A673 (cell line): ENCODE measurements at regions not wholly inside any gene's neighbourhood (a gene's known extent, or its start where the extent isn't known, plus 50 kb on each side); places are given as distances from the start of the nearest gene placed in this dataset.

Experiments used
- BruUV-seq: library from RNA; stranded (reverse); fragments of 400-500 nt; replicated peaks from 2 replicates; lab custom pipeline; 2021; lab: Mats Ljungman, UMichigan
- CTCF ChIA-PET: fragments of 300-600 bp; sonication (Branson Sonifier 250); formaldehyde crosslinking; loops from one replicate; lab custom pipeline; 2022; ENCODE audit warnings: antibody characterized with exemption; lab: Charles Lee
- POLR2A ChIA-PET: fragments of 300-600 bp; sonication (Branson Sonifier 250); formaldehyde crosslinking; loops from one replicate; lab custom pipeline; 2022; ENCODE audit warnings: antibody characterized with exemption; ENCODE audit not compliant: low non-redundant PET; lab: Charles Lee
- DNase-seq: peaks from one replicate; pipeline ENCODE4 v3.0.0-alpha.2; 2015; ENCODE audit warnings: low spot score
- H3K27ac ChIP-seq: fragments of 200-600 bp; sonication (generic); 2 replicates; pipeline ENCODE4 v1.5.1; 2016; ENCODE audit warnings: mixed run types, low read depth, mild to moderate bottlenecking, mixed read lengths, antibody characterized with exemption, low read length; ENCODE audit not compliant: poor library complexity, severe bottlenecking
- H3K27me3 ChIP-seq: fragments of 200-600 bp; sonication (generic); replicated peaks from 2 replicates; pipeline ENCODE4 v1.6.1; 2017; ENCODE audit warnings: mixed run types, low read depth, mild to moderate bottlenecking, mixed read lengths, antibody characterized with exemption, low read length; ENCODE audit not compliant: insufficient read depth, poor library complexity
- H3K36me3 ChIP-seq: fragments of 200-600 bp; sonication (generic); 2 replicates; pipeline ENCODE4 v1.6.1; 2016; ENCODE audit warnings: mixed run types, mild to moderate bottlenecking, mixed read lengths, antibody characterized with exemption, low read length; ENCODE audit not compliant: insufficient read depth, poor library complexity, severe bottlenecking
- H3K4me1 ChIP-seq: fragments of 200-600 bp; sonication (generic); 2 replicates; pipeline ENCODE4 v1.6.1; 2017; ENCODE audit warnings: mixed run types, mild to moderate bottlenecking, mixed read lengths, antibody characterized with exemption, low read length; ENCODE audit not compliant: insufficient read depth, poor library complexity, severe bottlenecking
- H3K4me3 ChIP-seq: fragments of 200-600 bp; sonication (generic); 2 replicates; pipeline ENCODE4 v1.5.1; 2016; ENCODE audit warnings: low read depth, mixed run types, mild to moderate bottlenecking, mixed read lengths, low read length; ENCODE audit not compliant: poor library complexity, severe bottlenecking
- H3K9me3 ChIP-seq: fragments of 200-600 bp; sonication (generic); 2 replicates; pipeline ENCODE4 v1.6.1; 2016; ENCODE audit warnings: mixed run types, low read depth, mild to moderate bottlenecking, mixed read lengths, antibody characterized with exemption, low read length; ENCODE audit not compliant: poor library complexity, severe bottlenecking
- CTCF ChIP-seq: fragments of 300-800, 200-600 bp; sonication (generic); conservative IDR thresholded peaks from 2 replicates; pipeline ENCODE4 v1.5.1; 2017; ENCODE audit warnings: low read depth, mild to moderate bottlenecking, antibody characterized with exemption, low read length, moderate library complexity, mixed read lengths
- EZH2 ChIP-seq: fragments of 200-600 bp; sonication (generic); IDR thresholded peaks from 2 replicates; pipeline ENCODE4 v1.6.1; 2017; ENCODE audit warnings: borderline replicate concordance, low read depth, mild to moderate bottlenecking, mixed read lengths, antibody characterized with exemption, low read length; ENCODE audit not compliant: poor library complexity, severe bottlenecking
- intact Hi-C: fragments of 100-400 bp; cut with micrococcal nuclease; formaldehyde crosslinking; loops from one replicate; pipeline ENCODE4 v1.10.0; 2022; ENCODE audit not compliant: unreplicated experiment

GRCh38 chr12:105724641-105725040 is 394.1 kb downstream of the C12orf75 start:
- CTCF ChIA-PET: no interaction called here
- H3K36me3 ChIP-seq: no peaks in the 10 kb centered on the region
- intact Hi-C loops: no loop called here
- POLR2A ChIA-PET: no interaction called here
- no TSS peak for BruUV-seq
- H3K4me3 ChIP-seq: no peak overlapping the region
- H3K27ac ChIP-seq: no peak overlapping the region
- no peaks in the 10 kb centered on the region for H3K27me3 ChIP-seq
- TF ChIP-seq CTCF: no peak
- no peak for TF ChIP-seq EZH2
- DNase-seq: no peak
- no peaks in the 10 kb centered on the region for H3K9me3 ChIP-seq
- no peaks in the 10 kb centered on the region for H3K4me1 ChIP-seq

- intact Hi-C loops: no loop called here
- ChIA-PET POLR2A (no interaction called here), CTCF (no interaction called here)
- H3K4me1 ChIP-seq: no peaks in the 10 kb centered on the region
- no peak for DNase-seq
- H3K4me3 ChIP-seq: no peak overlapping the region
- no peaks in the 10 kb centered on the region for H3K36me3 ChIP-seq
- H3K27me3 ChIP-seq: no peaks in the 10 kb centered on the region
- H3K9me3 ChIP-seq: no peaks in the 10 kb centered on the region
- no TSS peak for BruUV-seq
- TF ChIP-seq CTCF (no peak), EZH2 (no peak)
- no peak overlapping the region for H3K27ac ChIP-seq
Observed at GRCh38 chr12:105725054-105725453, 394.6 kb downstream of the C12orf75 start.

GRCh38 chr12:105729181-105729771 is 398.8 kb downstream of the C12orf75 start:
- TF ChIP-seq EZH2: no peak
- TF ChIP-seq CTCF: no peak
- ChIA-PET CTCF (no interaction called here), POLR2A (no interaction called here)
- no peak for DNase-seq
- BruUV-seq: no TSS peak
- Histone ChIP-seq H3K36me3 (no peaks in the 10 kb centered on the region), H3K27me3 (no peaks in the 10 kb centered on the region), H3K4me3 (no peak overlapping the region), H3K9me3 (no peaks in the 10 kb centered on the region), H3K4me1 (no peaks in the 10 kb centered on the region), H3K27ac (no peak overlapping the region)
- intact Hi-C loops: no loop called here
